OCI-LY1 (cell line): ENCODE measurements at regions not wholly inside any gene's neighbourhood (a gene's known extent, or its start where the extent isn't known, plus 50 kb on each side); places are given as distances from the start of the nearest gene placed in this dataset.
"Not testable (repeated sequence)": the region's sequence is repeated elsewhere in the genome, so short reads cannot be mapped to it uniquely, and the experiment has no call there.

Source experiments
- H2AFZ ChIP-seq: fragments of 200-600 bp; sonication (generic), shearing (Covaris generic); 2 replicates; pipeline ENCODE4 v1.6.0; 2014; ENCODE audit warnings: antibody characterized with exemption, mild to moderate bottlenecking, low read length
- H3F3A ChIP-seq: fragments of 200-600 bp; sonication (generic), shearing (Covaris generic); 2 replicates; pipeline ENCODE4 v1.6.0; 2014; ENCODE audit warnings: mild to moderate bottlenecking, antibody characterized with exemption, low read length, moderate library complexity; ENCODE audit not compliant: insufficient read depth
- H3K27ac ChIP-seq: fragments of 200-600 bp; sonication (generic); 2 replicates; pipeline ENCODE4 v1.5.1; 2014; ENCODE audit warnings: low read length, mixed run types, mild to moderate bottlenecking, low read depth; ENCODE audit not compliant: poor library complexity, severe bottlenecking
- H3K27me3 ChIP-seq: fragments of 200-600 bp; sonication (generic); 2 replicates; pipeline ENCODE4 v1.6.0; 2014; ENCODE audit warnings: antibody characterized with exemption, mild to moderate bottlenecking, low read length, moderate library complexity; ENCODE audit not compliant: insufficient read depth
- H3K36me3 ChIP-seq: fragments of 200-600 bp; sonication (generic); 2 replicates; pipeline ENCODE4 v1.6.1; 2014; ENCODE audit warnings: mild to moderate bottlenecking, antibody characterized with exemption, low read length, moderate library complexity, mixed read lengths; ENCODE audit not compliant: insufficient read depth
- H3K4me1 ChIP-seq: fragments of 200-600 bp; sonication (generic); 2 replicates; pipeline ENCODE4 v1.5.1; 2014; ENCODE audit warnings: mild to moderate bottlenecking, low read length, moderate library complexity; ENCODE audit not compliant: insufficient read depth, severe bottlenecking
- H3K4me2 ChIP-seq: fragments of 200-600 bp; sonication (generic), shearing (Covaris generic); 2 replicates; pipeline ENCODE4 v1.6.1; 2014; ENCODE audit warnings: low read length
- H3K4me3 ChIP-seq: fragments of 200-600 bp; sonication (generic); 2 replicates; pipeline ENCODE4 v1.5.1; 2014; ENCODE audit warnings: low read length, low read depth, mild to moderate bottlenecking, mixed read lengths; ENCODE audit not compliant: poor library complexity, severe bottlenecking
- H3K79me2 ChIP-seq: fragments of 200-600 bp; shearing (Covaris generic); 2 replicates; pipeline ENCODE4 v1.6.1; 2016; ENCODE audit warnings: mixed run types, low read length, mixed read lengths; ENCODE audit not compliant: insufficient read depth
- H3K9ac ChIP-seq: fragments of 200-600 bp; sonication (generic), shearing (Covaris generic); 2 replicates; pipeline ENCODE4 v1.6.1; 2014; ENCODE audit warnings: mild to moderate bottlenecking, low read length, mixed read lengths
- H3K9me2 ChIP-seq: fragments of 200-600 bp; sonication (generic), shearing (Covaris generic); 2 replicates; pipeline ENCODE4 v1.6.1; 2014; ENCODE audit warnings: low read depth, mild to moderate bottlenecking, low read length, mixed read lengths
- H3K9me3 ChIP-seq: fragments of 200-600 bp; shearing (Covaris generic); 2 replicates; pipeline ENCODE4 v1.6.1; 2014; ENCODE audit warnings: low read length, mixed read lengths
- H4K20me1 ChIP-seq: fragments of 200-600 bp; sonication (generic), shearing (Covaris generic); 2 replicates; pipeline ENCODE4 v1.6.0; 2016; ENCODE audit warnings: mild to moderate bottlenecking, low read length; ENCODE audit not compliant: insufficient read depth
- EZH2 ChIP-seq: fragments of 200-600 bp; sonication (generic), shearing (Covaris generic); IDR thresholded peaks from 2 replicates; pipeline ENCODE4 v1.8.0; 2017; ENCODE audit warnings: borderline replicate concordance, mixed run types, mild to moderate bottlenecking, antibody characterized with exemption, low read length, moderate library complexity, mixed read lengths
- TF ChIP-seq, protein P1 (sequence below): fragments of 200-600 bp; sonication (generic), shearing (Covaris generic); IDR thresholded peaks from 2 replicates; pipeline ENCODE4 v1.5.1; 2017; ENCODE audit warnings: mild to moderate bottlenecking, antibody characterized with exemption, low read length, moderate library complexity, mixed read lengths

DNA sequence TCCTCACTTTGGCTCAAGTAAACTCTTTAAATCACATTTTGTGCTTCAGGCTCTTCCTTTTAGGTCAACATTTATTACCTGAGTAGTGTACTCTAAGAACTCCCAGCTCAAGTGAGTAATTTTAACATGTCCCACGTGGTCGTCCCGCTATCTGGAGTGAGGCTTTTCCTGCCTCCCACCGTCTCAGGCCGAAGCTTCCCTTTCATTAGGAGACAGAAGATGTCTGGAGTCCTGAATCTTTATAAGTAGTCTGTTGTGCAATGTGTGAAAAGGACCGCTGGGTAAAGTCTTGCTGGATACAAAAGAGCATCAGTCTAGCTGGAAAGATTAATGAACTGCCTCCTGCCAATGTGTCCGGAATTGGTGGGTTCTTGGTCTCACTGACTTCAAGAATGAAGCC, 117.7 kb upstream of the NEIL3 start:
- Histone ChIP-seq H3K79me2 (no peaks in the 10 kb centered on the region), H3K9ac (no peak overlapping the region), H4K20me1 (no peaks in the 10 kb centered on the region), H3K9me2 (no peaks in the 10 kb centered on the region), H3K27ac (no peak overlapping the region), H3K36me3 (no peaks in the 10 kb centered on the region), H3K4me1 (no peaks in the 10 kb centered on the region), H3F3A (no peaks in the 10 kb centered on the region), H3K9me3 (no peaks in the 10 kb centered on the region), H3K4me2 (no peak overlapping the region), H3K4me3 (no peak overlapping the region), H3K27me3 (no peaks in the 10 kb centered on the region), H2AFZ (no peak overlapping the region)
- TF ChIP-seq, protein P1, sequence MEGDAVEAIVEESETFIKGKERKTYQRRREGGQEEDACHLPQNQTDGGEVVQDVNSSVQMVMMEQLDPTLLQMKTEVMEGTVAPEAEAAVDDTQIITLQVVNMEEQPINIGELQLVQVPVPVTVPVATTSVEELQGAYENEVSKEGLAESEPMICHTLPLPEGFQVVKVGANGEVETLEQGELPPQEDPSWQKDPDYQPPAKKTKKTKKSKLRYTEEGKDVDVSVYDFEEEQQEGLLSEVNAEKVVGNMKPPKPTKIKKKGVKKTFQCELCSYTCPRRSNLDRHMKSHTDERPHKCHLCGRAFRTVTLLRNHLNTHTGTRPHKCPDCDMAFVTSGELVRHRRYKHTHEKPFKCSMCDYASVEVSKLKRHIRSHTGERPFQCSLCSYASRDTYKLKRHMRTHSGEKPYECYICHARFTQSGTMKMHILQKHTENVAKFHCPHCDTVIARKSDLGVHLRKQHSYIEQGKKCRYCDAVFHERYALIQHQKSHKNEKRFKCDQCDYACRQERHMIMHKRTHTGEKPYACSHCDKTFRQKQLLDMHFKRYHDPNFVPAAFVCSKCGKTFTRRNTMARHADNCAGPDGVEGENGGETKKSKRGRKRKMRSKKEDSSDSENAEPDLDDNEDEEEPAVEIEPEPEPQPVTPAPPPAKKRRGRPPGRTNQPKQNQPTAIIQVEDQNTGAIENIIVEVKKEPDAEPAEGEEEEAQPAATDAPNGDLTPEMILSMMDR, result no peak
- TF ChIP-seq EZH2, result no peak

DNA sequence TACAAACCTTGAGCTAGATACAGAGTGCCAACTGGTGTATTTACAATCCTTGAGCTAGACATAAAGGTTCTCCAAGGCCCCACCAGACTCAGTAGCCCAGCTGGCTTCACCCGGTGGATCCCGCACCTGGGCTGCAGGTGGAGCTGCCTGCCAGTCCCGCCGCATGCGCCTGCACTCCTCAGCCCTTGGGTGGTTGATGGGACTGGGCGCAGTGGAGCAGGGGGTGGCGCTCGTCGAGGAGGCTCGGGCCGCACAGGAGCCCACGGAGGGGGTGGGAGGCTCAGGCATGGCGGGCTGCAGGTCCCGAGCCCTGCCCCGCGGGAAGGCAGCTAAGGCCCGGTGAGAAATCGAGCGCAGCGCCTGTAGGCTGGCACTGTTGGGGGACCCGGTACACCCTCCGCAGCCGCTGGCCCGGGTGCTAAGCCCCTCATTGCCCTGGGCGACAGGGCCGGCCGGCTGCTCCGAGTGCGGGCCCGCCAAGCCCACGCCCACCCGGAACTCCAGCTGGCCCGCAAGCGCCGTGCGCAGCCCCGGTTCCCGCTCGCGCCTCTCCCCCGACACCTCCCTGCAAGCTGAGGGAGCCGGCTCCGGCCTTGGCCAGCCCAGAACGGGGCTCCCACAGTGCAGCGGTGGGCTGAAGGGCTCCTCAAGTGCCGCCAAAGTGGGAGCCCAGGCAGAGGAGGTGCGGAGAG, 116.5 kb upstream of the NEIL3 start:
- not testable (repeated sequence) for H4K20me1 ChIP-seq, H3K36me3 ChIP-seq, H3K79me2 ChIP-seq, H3K4me2 ChIP-seq, H3K9ac ChIP-seq, H2AFZ ChIP-seq, H3K27ac ChIP-seq, H3K4me3 ChIP-seq, H3K9me2 ChIP-seq, H3K27me3 ChIP-seq, H3K4me1 ChIP-seq, H3F3A ChIP-seq, H3K9me3 ChIP-seq

DNA sequence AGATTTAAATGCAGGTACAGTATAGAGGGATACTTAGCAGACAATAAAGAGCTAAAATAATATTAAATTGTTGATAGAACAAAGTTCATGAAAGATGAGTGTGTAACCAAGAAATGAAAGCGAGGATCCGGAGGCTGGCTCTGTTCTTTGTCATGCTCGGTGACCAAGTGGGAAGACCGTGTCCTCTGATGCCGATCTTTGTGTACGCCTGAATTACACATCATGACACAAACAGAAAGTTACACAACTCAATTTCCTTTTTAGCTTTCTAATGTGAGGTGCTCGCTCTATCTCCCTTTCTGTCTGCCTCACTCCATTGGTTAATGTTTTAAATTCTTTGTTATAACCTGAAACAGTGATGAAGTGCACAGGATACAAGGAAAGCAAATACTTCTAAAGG, 114.8 kb upstream of the NEIL3 start:
- Histone ChIP-seq H3K36me3 (no peaks in the 10 kb centered on the region), H3K4me1 (no peaks in the 10 kb centered on the region), H2AFZ (no peak overlapping the region), H3K4me3 (no peak overlapping the region), H3K9ac (no peak overlapping the region), H4K20me1 (no peaks in the 10 kb centered on the region), H3F3A (no peaks in the 10 kb centered on the region), H3K4me2 (no peak overlapping the region), H3K27me3 (no peaks in the 10 kb centered on the region), H3K9me3 (no peaks in the 10 kb centered on the region), H3K79me2 (no peaks in the 10 kb centered on the region), H3K27ac (no peak overlapping the region), H3K9me2 (no peaks in the 10 kb centered on the region)
- TF ChIP-seq EZH2, result no peak
- TF ChIP-seq, protein P1, result no peak

DNA sequence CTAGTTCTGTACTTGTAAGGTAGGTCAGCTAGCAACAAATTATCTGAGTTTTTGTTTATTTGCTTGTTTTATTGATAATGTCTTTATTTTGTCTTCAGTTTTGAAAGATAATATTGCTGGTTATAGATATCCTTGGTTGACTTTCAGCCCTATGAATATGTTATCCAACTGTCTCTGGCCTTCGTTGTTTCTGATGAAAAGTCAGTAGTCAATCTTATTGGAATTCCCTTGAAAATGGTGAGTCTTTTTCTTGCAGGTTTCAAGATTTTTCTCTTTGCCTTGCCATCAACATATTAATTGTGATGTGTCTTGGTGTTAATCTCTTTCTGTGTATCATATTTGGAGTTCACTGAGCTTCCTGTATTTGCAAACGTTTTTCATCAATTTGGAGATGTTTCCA, 113.1 kb upstream of the NEIL3 start:
- Histone ChIP-seq H3K27ac (no peak overlapping the region), H3K79me2 (no peaks in the 10 kb centered on the region), H3K9me2 (no peaks in the 10 kb centered on the region), H3K9ac (no peak overlapping the region), H3K4me1 (no peaks in the 10 kb centered on the region), H3K4me3 (no peak overlapping the region), H3K27me3 (no peaks in the 10 kb centered on the region), H2AFZ (no peak overlapping the region), H3K36me3 (no peaks in the 10 kb centered on the region), H3K4me2 (no peak overlapping the region), H3F3A (no peaks in the 10 kb centered on the region), H3K9me3 (no peaks in the 10 kb centered on the region), H4K20me1 (no peaks in the 10 kb centered on the region)
- TF ChIP-seq, protein P1, result no peak
- no peak for TF ChIP-seq EZH2
